ENCODE measurements at regions not wholly inside any gene's neighbourhood (a gene's known extent, or its start where the extent isn't known, plus 50 kb on each side); places are given as distances from the start of the nearest gene placed in this dataset.

DNA sequence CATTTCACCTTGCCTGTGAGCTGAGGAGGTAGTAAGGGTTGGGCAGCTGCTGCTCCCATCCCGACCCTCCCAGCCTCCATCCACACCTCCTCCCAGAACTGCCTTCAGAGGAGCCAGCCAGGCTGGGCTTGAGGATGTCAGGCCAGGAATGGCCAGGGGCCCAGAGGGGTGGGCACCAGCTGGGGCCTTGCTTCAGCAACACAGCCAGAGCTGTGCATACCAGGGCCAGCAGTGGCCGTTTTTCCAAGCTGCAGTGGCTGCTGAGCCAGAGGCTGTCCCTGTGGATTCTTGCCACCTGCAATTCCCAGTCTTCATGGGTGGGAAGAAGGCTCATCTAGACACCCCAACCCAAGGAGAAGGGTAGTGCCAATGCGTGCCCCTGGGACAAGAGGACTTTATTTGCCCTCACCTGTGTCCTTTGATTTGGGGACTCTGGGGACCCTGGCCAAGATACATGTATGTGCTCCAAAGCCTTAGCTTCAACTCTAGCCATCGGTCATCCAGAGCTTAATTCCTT is 153.4 kb upstream of the SDK2 start:
- no peak for TF ChIP-seq EZH2 (IDR thresholded peaks at IDR 0.05)
- TF ChIP-seq POLR2AphosphoS5 (IDR thresholded peaks at IDR 0.05; ENCODE audit: borderline replicate concordance, low read depth, low read length), result no peak
- no peak for TF ChIP-seq FOXP2 (optimal IDR thresholded peaks at IDR 0.05; ENCODE audit: control extremely low read depth, extremely low read length, insufficient read depth)

All from SK-N-MC (cell line).